Ovary (tissue), 3 donors: ENCODE measurements at regions not wholly inside any gene's neighbourhood (a gene's known extent, or its start where the extent isn't known, plus 50 kb on each side); places are given as distances from the start of the nearest gene placed in this dataset.

Experiments
- CTCF ChIP-seq, 3 donors: fragments of 450-650 bp in 2 of 3; fragments of 200-600 bp in 1 of 3; IDR thresholded peaks; one replicate each; pipeline versions ENCODE4 v1.5.1 to v1.8.0; 2016 to 2022; ENCODE audit warnings: antibody characterized with exemption in 3 of 3, mild to moderate bottlenecking in 1 of 3
- EP300 ChIP-seq: sonication (generic); formaldehyde crosslinking; IDR thresholded peaks from one replicate; pipeline ENCODE4 v1.6.1; 2017; ENCODE audit warnings: antibody characterized with exemption
- POLR2A ChIP-seq: fragments of 450-650 bp; IDR thresholded peaks from one replicate; pipeline ENCODE4 v1.6.1; 2017; ENCODE audit warnings: antibody characterized with exemption, mild to moderate bottlenecking, moderate library complexity
- donor health status: DM: no; HTN: no; CAD: no.

- TF ChIP-seq EP300 (no peak), CTCF (IDR thresholded peaks at IDR 0.05) (no peak), POLR2A (no peak)
Observed at GRCh38 chr6:115753446-115753845, 307.2 kb downstream of the FRK start.
